GM13977 (cell line): ENCODE measurements at regions not wholly inside any gene's neighbourhood (a gene's known extent, or its start where the extent isn't known, plus 50 kb on each side); places are given as distances from the start of the nearest gene placed in this dataset.

Source experiments
- DNase-seq: peaks from one replicate; pipeline ENCODE4 v3.0.0; 2012; ENCODE audit warnings: low spot score
- in situ Hi-C: fragments of 300-500 bp; cut with MboI; formaldehyde crosslinking; loops from one replicate; pipeline ENCODE4 v1.12.0; 2022; ENCODE audit warnings: low sequenced_read_pairs, low pct_unique_long_range_greater_than_20kb, mixed read lengths, inconsistent platforms; ENCODE audit not compliant: unreplicated experiment
- TF ChIP-seq, protein P1 (sequence below): IDR thresholded peaks from 2 replicates; pipeline ENCODE4 v1.5.1; 2012; ENCODE audit warnings: mild to moderate bottlenecking, control low read depth; ENCODE audit not compliant: insufficient read depth; ENCODE audit errors: extremely low read depth, missing control alignments

DNA sequence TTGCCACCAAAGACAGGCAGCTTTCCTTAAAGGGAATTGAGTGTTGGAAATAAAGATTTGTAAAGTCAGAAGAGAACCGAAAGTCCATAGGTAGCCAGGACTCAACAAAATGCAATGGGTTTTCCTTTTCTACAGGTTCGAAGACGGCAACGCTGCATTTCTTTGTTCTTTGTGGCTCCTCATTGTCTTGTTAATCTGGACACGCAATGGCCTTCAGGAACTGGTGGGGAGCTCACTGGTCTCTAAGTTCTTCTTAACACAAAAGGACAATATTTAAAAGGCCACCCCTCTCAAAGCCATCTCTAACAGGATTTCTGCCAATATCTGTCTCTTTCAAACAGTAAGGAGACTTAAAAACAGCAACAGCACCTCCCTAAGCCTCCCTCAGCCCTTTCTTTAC is 170.6 kb downstream of the RMI1 start:
- in situ Hi-C loops, result loop anchor here (25.0 kb wide), 1 partner anchor 214 kb away; no protein-coding TSS in a partner anchor
- DNase-seq, result no peak
- TF ChIP-seq, protein P1, sequence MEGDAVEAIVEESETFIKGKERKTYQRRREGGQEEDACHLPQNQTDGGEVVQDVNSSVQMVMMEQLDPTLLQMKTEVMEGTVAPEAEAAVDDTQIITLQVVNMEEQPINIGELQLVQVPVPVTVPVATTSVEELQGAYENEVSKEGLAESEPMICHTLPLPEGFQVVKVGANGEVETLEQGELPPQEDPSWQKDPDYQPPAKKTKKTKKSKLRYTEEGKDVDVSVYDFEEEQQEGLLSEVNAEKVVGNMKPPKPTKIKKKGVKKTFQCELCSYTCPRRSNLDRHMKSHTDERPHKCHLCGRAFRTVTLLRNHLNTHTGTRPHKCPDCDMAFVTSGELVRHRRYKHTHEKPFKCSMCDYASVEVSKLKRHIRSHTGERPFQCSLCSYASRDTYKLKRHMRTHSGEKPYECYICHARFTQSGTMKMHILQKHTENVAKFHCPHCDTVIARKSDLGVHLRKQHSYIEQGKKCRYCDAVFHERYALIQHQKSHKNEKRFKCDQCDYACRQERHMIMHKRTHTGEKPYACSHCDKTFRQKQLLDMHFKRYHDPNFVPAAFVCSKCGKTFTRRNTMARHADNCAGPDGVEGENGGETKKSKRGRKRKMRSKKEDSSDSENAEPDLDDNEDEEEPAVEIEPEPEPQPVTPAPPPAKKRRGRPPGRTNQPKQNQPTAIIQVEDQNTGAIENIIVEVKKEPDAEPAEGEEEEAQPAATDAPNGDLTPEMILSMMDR, result no peak

DNA sequence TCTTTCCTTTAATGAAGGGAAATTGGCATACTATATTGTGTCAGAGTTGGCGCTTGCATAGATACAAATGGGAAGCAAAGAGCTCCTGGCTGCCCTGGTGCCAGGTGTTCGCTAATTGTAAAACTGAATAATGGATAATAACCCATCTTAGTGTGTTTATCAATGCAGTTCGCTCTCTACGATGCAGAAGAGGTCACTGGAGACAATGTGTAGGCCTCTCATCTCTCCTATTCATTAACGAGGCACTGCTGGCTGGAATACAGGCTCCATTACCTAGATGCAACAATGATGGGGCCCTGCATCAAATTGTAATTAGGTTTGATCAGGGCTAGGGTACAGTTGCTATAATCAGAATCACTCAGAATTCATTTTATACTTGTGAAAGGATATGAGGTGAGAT is 171.0 kb downstream of the RMI1 start:
- DNase-seq, result no peak
- TF ChIP-seq, protein P1, result no peak
- in situ Hi-C loops, result loop anchor here (25.0 kb wide), 1 partner anchor 214 kb away; no protein-coding TSS in a partner anchor

DNA sequence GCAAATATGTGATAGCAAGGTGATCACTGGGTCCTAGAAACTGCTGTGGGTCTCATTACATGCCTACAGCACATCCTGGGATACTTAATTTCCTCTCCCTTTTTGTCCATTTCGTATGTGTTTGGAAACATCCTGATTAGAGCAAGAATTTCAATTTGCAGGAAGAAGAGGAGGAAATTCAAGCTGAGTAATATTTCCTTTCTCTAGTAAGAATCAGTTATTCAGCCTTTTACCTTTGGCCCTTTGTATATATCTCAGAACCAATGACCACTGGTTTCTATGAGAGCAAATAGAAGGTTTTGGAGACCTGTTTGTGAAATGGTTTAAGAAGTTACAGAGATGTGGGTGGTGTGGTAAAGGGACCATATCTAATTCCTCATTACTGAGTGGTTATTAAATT is 171.6 kb downstream of the RMI1 start:
- DNase-seq, result no peak
- in situ Hi-C loops, result loop anchor here (25.0 kb wide), 1 partner anchor 215 kb away; no protein-coding TSS in a partner anchor

DNA sequence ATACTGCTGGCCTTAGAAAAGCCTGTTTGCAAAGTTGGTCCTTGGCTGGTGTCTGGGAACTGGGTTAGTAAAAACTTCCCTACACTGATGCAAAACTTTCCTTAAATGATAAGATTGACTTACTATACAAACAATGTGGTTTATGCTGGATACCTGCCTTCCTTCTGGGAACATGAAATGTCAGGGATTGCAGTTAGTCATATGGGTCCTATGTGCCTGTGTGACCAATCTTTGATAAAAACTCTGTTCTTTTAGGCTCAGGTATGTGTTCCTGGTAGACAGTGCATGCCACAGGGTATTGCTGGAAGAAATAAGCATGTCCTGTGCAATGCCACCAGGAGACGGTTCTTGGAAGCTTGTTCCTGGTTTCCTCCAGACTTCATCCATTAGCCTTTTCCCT is 173.3 kb downstream of the RMI1 start:
- no peak for DNase-seq
- in situ Hi-C loops, result loop anchor here (25.0 kb wide), 1 partner anchor 217 kb away; no protein-coding TSS in a partner anchor
- TF ChIP-seq, protein P1, result no peak

More for the DNA sequence above, 171.6 kb downstream of the RMI1 start:
- TF ChIP-seq, protein P1, result no peak

DNA sequence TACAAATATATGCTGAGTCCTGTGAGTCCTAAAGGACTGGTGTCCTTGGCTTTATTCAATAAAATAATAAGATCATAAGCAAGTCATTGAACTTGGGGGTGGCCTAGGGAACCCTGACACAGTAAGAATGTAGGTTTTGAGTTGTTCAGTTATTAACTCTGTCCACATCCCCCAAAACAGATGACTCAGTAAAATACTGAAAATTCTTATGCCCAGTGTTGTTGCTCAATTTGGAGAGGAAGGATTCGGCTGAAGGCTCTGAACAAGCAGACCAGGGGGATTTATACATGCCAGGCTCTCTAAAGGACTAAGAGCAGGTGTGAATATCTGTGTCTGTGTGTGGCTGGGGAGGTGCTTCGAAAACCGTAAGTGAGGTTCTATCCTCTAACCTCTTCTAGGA is 173.7 kb downstream of the RMI1 start:
- TF ChIP-seq, protein P1, result no peak
- in situ Hi-C loops, result loop anchor here (25.0 kb wide), 1 partner anchor 217 kb away; no protein-coding TSS in a partner anchor
- no peak for DNase-seq

DNA sequence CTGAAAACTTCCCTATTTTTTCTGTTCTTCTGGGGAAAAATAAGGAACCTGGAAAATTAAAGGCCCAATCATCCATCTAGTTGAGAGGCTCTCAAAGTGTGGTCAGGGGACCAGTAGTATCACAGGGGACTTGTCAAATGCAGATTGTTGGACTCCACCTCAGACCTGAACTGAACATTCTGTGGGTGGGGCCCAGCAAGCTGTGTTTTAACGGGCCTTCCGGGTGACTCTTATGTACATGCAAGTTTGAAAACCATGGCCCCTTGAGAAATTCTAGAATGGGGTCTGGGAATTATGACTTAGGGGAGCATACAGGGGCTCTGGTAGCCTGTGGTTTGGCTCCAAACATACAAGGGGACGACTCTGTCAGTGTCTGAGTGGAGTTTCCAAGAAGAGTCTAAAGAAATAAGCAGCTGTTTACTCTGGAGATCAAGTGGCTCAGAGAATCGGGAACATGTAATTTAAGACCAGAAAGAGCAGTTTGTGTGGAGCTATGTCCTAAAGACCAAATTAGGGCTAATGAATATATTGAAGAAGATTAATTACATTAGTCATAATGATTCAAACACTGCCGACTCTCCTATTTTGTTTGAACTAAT is 177.4 kb downstream of the SLC28A3 start:
- in situ Hi-C loops, result loop anchor here (25.0 kb wide), 1 partner anchor 226 kb away; no protein-coding TSS in a partner anchor
- DNase-seq, result no peak

More for the DNA sequence above, 177.4 kb downstream of the SLC28A3 start:
- TF ChIP-seq, protein P1, result no peak
